22Rv1 (cell line): ENCODE measurements at regions not wholly inside any gene's neighbourhood (a gene's known extent, or its start where the extent isn't known, plus 50 kb on each side); places are given as distances from the start of the nearest gene placed in this dataset.

ENCODE experiments used
- CTCF ChIP-seq: fragments of 450-650 bp; IDR thresholded peaks from 2 replicates; pipeline ENCODE4 v1.5.1; 2017; ENCODE audit warnings: mild to moderate bottlenecking
- ZFX ChIP-seq: fragments of 450-650 bp; IDR thresholded peaks from 2 replicates; pipeline ENCODE4 v1.6.1; 2017; ENCODE audit warnings: antibody characterized with exemption, borderline replicate concordance

GRCh38 chr10:14403881-14404623 lies 73.3 kb upstream of the FRMD4A start:
- TF ChIP-seq CTCF = no peak
- no peak for TF ChIP-seq ZFX
